Lung (tissue), 11 donors: ENCODE measurements at regions not wholly inside any gene's neighbourhood (a gene's known extent, or its start where the extent isn't known, plus 50 kb on each side); places are given as distances from the start of the nearest gene placed in this dataset.

Source experiments
- ATAC-seq: fragments of 200-7000 bp; cut with Tn5 transposase; one replicate; pipeline ENCODE4 v1.9.1; 2020; ENCODE audit warnings: moderate number of reproducible peaks; ENCODE audit not compliant: insufficient read depth, low FRiP score
- DNase-seq, 3 donors: peaks; one replicate each; pipeline ENCODE4 v3.0.0-alpha.2; 2013 to 2017
- H3K27ac ChIP-seq, 2 donors: one replicate each; pipeline ENCODE4 v1.5.1; 2013; ENCODE audit warnings: mild to moderate bottlenecking in 2 of 2, moderate library complexity in 2 of 2, control low read depth in 1 of 2, inconsistent platforms in 1 of 2, low read depth in 1 of 2, low read length in 1 of 2
- H3K27me3 ChIP-seq, 3 donors: one replicate each; pipeline ENCODE4 v1.5.1; 2013; ENCODE audit warnings: low read length in 2 of 3; ENCODE audit not compliant: control insufficient read depth in 3 of 3, insufficient read depth in 3 of 3
- H3K36me3 ChIP-seq, 4 donors: one replicate each; pipeline ENCODE4 v1.5.1; 2013; ENCODE audit warnings: low read length in 4 of 4, mild to moderate bottlenecking in 1 of 4, moderate library complexity in 1 of 4; ENCODE audit not compliant: control insufficient read depth in 4 of 4, insufficient read depth in 4 of 4
- H3K4me1 ChIP-seq, 5 donors: one replicate each; pipeline ENCODE4 v1.5.1; 2013; ENCODE audit warnings: low read length in 5 of 5, mild to moderate bottlenecking in 2 of 5, moderate library complexity in 1 of 5; ENCODE audit not compliant: control insufficient read depth in 5 of 5, insufficient read depth in 5 of 5
- H3K4me3 ChIP-seq: one replicate; pipeline ENCODE4 v1.5.1; 2013; ENCODE audit warnings: mild to moderate bottlenecking, control low read depth, moderate library complexity
- H3K9ac ChIP-seq, 2 donors: one replicate each; pipeline ENCODE4 v1.5.1; 2013; ENCODE audit warnings: low read length in 2 of 2, control low read depth in 1 of 2; ENCODE audit not compliant: insufficient read depth in 1 of 2
- H3K9me3 ChIP-seq, 4 donors: one replicate each; pipeline ENCODE4 v1.5.1; 2013; ENCODE audit warnings: low read length in 3 of 4, mild to moderate bottlenecking in 1 of 4, moderate library complexity in 1 of 4; ENCODE audit not compliant: control insufficient read depth in 4 of 4, insufficient read depth in 3 of 4
- whole genome bisulfite sequencing, 2 donors: extraction: QIAGEN DNeasy Blood & Tissue Kit; methylation state at CpG; one replicate each; pipeline ENCODE4 v1.1.7; 2013; 5-methylcytosine and 5-hydroxymethylcytosine counted together
- TF ChIP-seq, protein P1 (sequence below): IDR thresholded peaks from 2 replicates; pipeline ENCODE4 v1.5.1; 2012; ENCODE audit warnings: mild to moderate bottlenecking; ENCODE audit errors: control extremely low read depth, extremely low read depth
- donor health status: control.
- donor health status: control.
- donor health status: Bipolar disorder and iron deficiency.
- donor health status: healthy.
- donor health status: DM: yes; HTN: yes; CAD: no.

GRCh38 chr15:69755551-69756310, 303.1 kb downstream of the RPLP1 start:
- Histone ChIP-seq H3K4me3 (no peak overlapping the region), H3K27me3 (no peaks in the 10 kb centered on the region), H3K36me3 (no peaks in the 10 kb centered on the region), H3K9ac (no peak overlapping the region), H3K4me1 (peaks cover 0 to 38% (median 9%) of the 10 kb centered on the region in 5 donors), H3K9me3 (peaks cover 0 to 6% (median 0%) of the 10 kb centered on the region in 4 donors), H3K27ac (no peak overlapping the region)
- DNase-seq (no peak), ATAC-seq (no peak)
- TF ChIP-seq, protein P1, sequence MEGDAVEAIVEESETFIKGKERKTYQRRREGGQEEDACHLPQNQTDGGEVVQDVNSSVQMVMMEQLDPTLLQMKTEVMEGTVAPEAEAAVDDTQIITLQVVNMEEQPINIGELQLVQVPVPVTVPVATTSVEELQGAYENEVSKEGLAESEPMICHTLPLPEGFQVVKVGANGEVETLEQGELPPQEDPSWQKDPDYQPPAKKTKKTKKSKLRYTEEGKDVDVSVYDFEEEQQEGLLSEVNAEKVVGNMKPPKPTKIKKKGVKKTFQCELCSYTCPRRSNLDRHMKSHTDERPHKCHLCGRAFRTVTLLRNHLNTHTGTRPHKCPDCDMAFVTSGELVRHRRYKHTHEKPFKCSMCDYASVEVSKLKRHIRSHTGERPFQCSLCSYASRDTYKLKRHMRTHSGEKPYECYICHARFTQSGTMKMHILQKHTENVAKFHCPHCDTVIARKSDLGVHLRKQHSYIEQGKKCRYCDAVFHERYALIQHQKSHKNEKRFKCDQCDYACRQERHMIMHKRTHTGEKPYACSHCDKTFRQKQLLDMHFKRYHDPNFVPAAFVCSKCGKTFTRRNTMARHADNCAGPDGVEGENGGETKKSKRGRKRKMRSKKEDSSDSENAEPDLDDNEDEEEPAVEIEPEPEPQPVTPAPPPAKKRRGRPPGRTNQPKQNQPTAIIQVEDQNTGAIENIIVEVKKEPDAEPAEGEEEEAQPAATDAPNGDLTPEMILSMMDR, result no peak
- 17 to 33% methylated on average over 7 of the region's 7 CpGs for WGBS, 2 donors

- TF ChIP-seq, protein P1, result no peak
- Histone ChIP-seq H3K4me3 (no peak overlapping the region), H3K27me3 (no peaks in the 10 kb centered on the region), H3K9me3 (peaks cover 0 to 6% (median 0%) of the 10 kb centered on the region in 4 donors), H3K9ac (no peak overlapping the region), H3K36me3 (no peaks in the 10 kb centered on the region), H3K4me1 (peaks cover 0 to 37% (median 5%) of the 10 kb centered on the region in 5 donors), H3K27ac (no peak overlapping the region)
- DNase-seq, result no peak
- no peak for ATAC-seq
- WGBS, 2 donors, result 73 to 88% methylated on average over 3 of the region's 3 CpGs
These were observed 303.8 kb downstream of the RPLP1 start for GRCh38 chr15:69756440-69756839.

DNA sequence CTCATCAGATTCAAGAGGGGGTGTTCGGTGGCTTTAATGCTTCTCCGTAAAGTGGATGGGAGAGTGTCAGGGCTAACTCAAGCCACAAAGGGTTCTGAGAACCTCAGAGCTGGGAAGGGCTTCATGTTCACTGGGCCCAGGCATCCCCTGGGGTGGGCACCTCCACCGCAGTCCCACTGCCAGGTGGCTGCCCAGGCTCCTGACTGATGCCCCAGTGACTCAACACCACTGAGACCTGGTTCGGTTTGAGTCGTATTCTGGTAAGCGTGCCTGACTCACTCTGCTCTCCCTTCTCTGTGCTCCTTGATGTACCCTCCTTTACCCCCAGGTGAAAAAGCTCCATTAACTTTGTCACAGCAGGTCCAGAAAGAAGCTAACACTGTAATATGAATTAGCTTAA, 304.6 kb downstream of the RPLP1 start:
- Histone ChIP-seq H3K27ac (no peak overlapping the region), H3K9me3 (peaks cover 0 to 6% (median 0%) of the 10 kb centered on the region in 4 donors), H3K27me3 (no peaks in the 10 kb centered on the region), H3K4me3 (no peak overlapping the region), H3K9ac (no peak overlapping the region), H3K36me3 (no peaks in the 10 kb centered on the region), H3K4me1 (peaks cover 0 to 38% (median 3%) of the 10 kb centered on the region in 5 donors)
- DNase-seq, result no peak
- ATAC-seq, result no peak
- WGBS, 2 donors, result 97 to 98% methylated on average over 6 of the region's 6 CpGs
- TF ChIP-seq, protein P1, result no peak
